Transverse colon (tissue), 4 donors: ENCODE measurements at regions not wholly inside any gene's neighbourhood (a gene's known extent, or its start where the extent isn't known, plus 50 kb on each side); places are given as distances from the start of the nearest gene placed in this dataset.
A peak's percentile ranks its signal among the peaks of the same experiment; 100 is the strongest.
"Not testable (repeated sequence)": the region's sequence is repeated elsewhere in the genome, so short reads cannot be mapped to it uniquely, and the experiment has no call there.

ENCODE experiments used
- DNase-seq: peaks from one replicate; pipeline ENCODE4 v3.0.0-alpha.2; 2019
- H3K27ac ChIP-seq, 4 donors: fragments of 200-600 bp; sonication (generic); 2 replicates each; pipeline ENCODE4 v1.5.1; 2016 to 2018; ENCODE audit warnings: inconsistent platforms in 4 of 4
- H3K27me3 ChIP-seq: fragments of 200-600 bp; sonication (generic); 2 replicates; pipeline ENCODE4 v1.5.1; 2017; ENCODE audit warnings: inconsistent platforms
- H3K36me3 ChIP-seq, 4 donors: fragments of 200-600 bp; sonication (generic); 2 replicates each; pipeline ENCODE4 v1.5.1; 2017 to 2019; ENCODE audit warnings: inconsistent platforms in 4 of 4
- H3K4me1 ChIP-seq, 4 donors: fragments of 200-600 bp; sonication (generic); 2 replicates each; pipeline ENCODE4 v1.5.1; 2017 to 2020; ENCODE audit warnings: inconsistent platforms in 4 of 4
- H3K4me3 ChIP-seq, 4 donors: fragments of 200-600 bp; sonication (generic); 1 replicate in 1 of 4; 2 replicates in 3 of 4; pipeline versions ENCODE4 v1.5.1 to v1.6.1; 2017 to 2019; ENCODE audit warnings: inconsistent platforms in 4 of 4
- H3K9me3 ChIP-seq, 2 donors: fragments of 200-600 bp; sonication (generic); 2 replicates each; pipeline ENCODE4 v1.5.1; 2017 to 2019; ENCODE audit warnings: inconsistent platforms in 2 of 2
- CTCF ChIP-seq, 5 experiments: fragments of 200-600 bp in 3 of 5; fragments of 450-650 bp in 2 of 5; sonication (generic) in 3 of 5; IDR thresholded peaks; 1 replicate in 2 of 5; 2 replicates in 3 of 5; pipeline ENCODE4 v1.5.1; 2016 to 2017; ENCODE audit warnings: antibody characterized with exemption in 5 of 5, inconsistent platforms in 3 of 5, mild to moderate bottlenecking in 2 of 5, moderate library complexity in 1 of 5
- EP300 ChIP-seq: sonication (generic); formaldehyde crosslinking; IDR thresholded peaks from one replicate; pipeline ENCODE4 v1.6.1; 2017; ENCODE audit warnings: antibody characterized with exemption, low read depth
- POLR2A ChIP-seq: fragments of 450-650 bp; IDR thresholded peaks from one replicate; pipeline ENCODE4 v1.6.1; 2016; ENCODE audit warnings: antibody characterized with exemption, mild to moderate bottlenecking, moderate library complexity
- POLR2AphosphoS5 ChIP-seq, 3 donors: sonication (generic); formaldehyde crosslinking; IDR thresholded peaks; one replicate each; pipeline ENCODE4 v1.6.1; 2016; ENCODE audit warnings: antibody characterized with exemption in 3 of 3
- WGBS, 2 donors: methylation state at CpG; one replicate each; pipeline ENCODE4 v1.1.5; 2018; ENCODE audit warnings: low coverage in 1 of 2; 5-methylcytosine and 5-hydroxymethylcytosine counted together
- in situ Hi-C, 4 donors: fragments of 200-750 bp; cut with MboI; loops; one replicate each; pipeline versions ENCODE4 v1.15.0 to v1.15.1; 2017; ENCODE audit warnings: low sequenced_read_pairs in 3 of 4, low pct_ligation_motif_present in 1 of 4, low pct_unique_long_range_greater_than_20kb in 1 of 4
- intact Hi-C: fragments of 100-400 bp; cut with DNase I; formaldehyde crosslinking; loops from one replicate; pipeline ENCODE4 v1.15.1; 2023; ENCODE audit warnings: low total_unique reads

GRCh38 chr20:29764922-29765610 is 1492.4 kb upstream of the DEFB115 start:
- H3K9me3 ChIP-seq, H3K27me3 ChIP-seq, H3K4me1 ChIP-seq, H3K4me3 ChIP-seq, H3K27ac ChIP-seq, H3K36me3 ChIP-seq, DNase-seq, intact Hi-C loops, in situ Hi-C loops: not testable (repeated sequence)
- 15 to 65% methylated on average over 2 to 25 of the region's 25 CpGs for WGBS, 2 donors
- peak in 1 of 5 experiments; percentile 14 for TF ChIP-seq CTCF (IDR thresholded peaks at IDR 0.05)

- H3K4me1 ChIP-seq, intact Hi-C loops, H3K36me3 ChIP-seq, DNase-seq, H3K27ac ChIP-seq, H3K9me3 ChIP-seq, in situ Hi-C loops, H3K27me3 ChIP-seq, H3K4me3 ChIP-seq: not testable (repeated sequence)
- 37% methylated on average over 2 of the region's 2 CpGs; no CpG with 5 or more reads in 1 of the 2 donors for WGBS, 2 donors
Observed at GRCh38 chr20:29778033-29778432, 1479.4 kb upstream of the DEFB115 start.

- intact Hi-C loops, result loop anchor here (5.0 kb wide), 1 partner anchor 1511 kb away; no protein-coding TSS in a partner anchor
- H3K9me3 ChIP-seq, H3K27ac ChIP-seq, in situ Hi-C loops, H3K36me3 ChIP-seq, H3K4me1 ChIP-seq, H3K27me3 ChIP-seq, DNase-seq, H3K4me3 ChIP-seq: not testable (repeated sequence)
- WGBS, 2 donors, result 75 to 90% methylated on average over 4 to 7 of the region's 7 CpGs
Observed at GRCh38 chr20:29781217-29781616, 1476.2 kb upstream of the DEFB115 start.

GRCh38 chr20:29781891-29782290 is 1475.6 kb upstream of the DEFB115 start:
- H3K4me3 ChIP-seq, H3K27me3 ChIP-seq, DNase-seq, H3K27ac ChIP-seq, H3K4me1 ChIP-seq, in situ Hi-C loops, H3K36me3 ChIP-seq, H3K9me3 ChIP-seq: not testable (repeated sequence)
- intact Hi-C loops, result loop anchor here (5.0 kb wide), 1 partner anchor 1510 kb away; no protein-coding TSS in a partner anchor
- 71 to 79% methylated on average over 5 to 8 of the region's 8 CpGs for WGBS, 2 donors

GRCh38 chr20:29787456-29787855 is 1470.0 kb upstream of the DEFB115 start:
- H3K9me3 ChIP-seq, H3K4me3 ChIP-seq, in situ Hi-C loops, intact Hi-C loops, H3K27me3 ChIP-seq, H3K27ac ChIP-seq, H3K4me1 ChIP-seq, H3K36me3 ChIP-seq, DNase-seq: not testable (repeated sequence)
- 86% methylated on average over 16 of the region's 16 CpGs; no CpG with 5 or more reads in 1 of the 2 donors for WGBS, 2 donors

GRCh38 chr20:29790510-29790909 is 1467.0 kb upstream of the DEFB115 start:
- H3K4me3 ChIP-seq, result no peak overlapping the region
- DNase-seq, result no peak
- intact Hi-C loops (no loop called here), in situ Hi-C loops (no loop called here)
- H3K9me3 ChIP-seq, result peaks cover 4 to 7% of the 10 kb centered on the region in 2 donors
- no peak for TF ChIP-seq CTCF (IDR thresholded peaks at IDR 0.05)
- TF ChIP-seq POLR2A, result no peak
- TF ChIP-seq POLR2AphosphoS5 (IDR thresholded peaks at IDR 0.05), result no peak
- TF ChIP-seq EP300, result no peak
- H3K27me3 ChIP-seq, result no peaks in the 10 kb centered on the region
- H3K4me1 ChIP-seq, result no peaks in the 10 kb centered on the region
- H3K36me3 ChIP-seq, result no peaks in the 10 kb centered on the region
- no peak overlapping the region for H3K27ac ChIP-seq

- H3K4me1 ChIP-seq, H3K9me3 ChIP-seq, H3K4me3 ChIP-seq, H3K27ac ChIP-seq, H3K27me3 ChIP-seq, in situ Hi-C loops, H3K36me3 ChIP-seq, DNase-seq, intact Hi-C loops: not testable (repeated sequence)
- WGBS, 2 donors, result 50 to 61% methylated on average over 4 of the region's 4 CpGs
Observed at GRCh38 chr20:29831508-29831907, 1426.0 kb upstream of the DEFB115 start.

GRCh38 chr20:29868014-29868413 is 1389.5 kb upstream of the DEFB115 start:
- 59 to 67% methylated on average over 6 of the region's 6 CpGs for WGBS, 2 donors
- intact Hi-C loops, H3K27ac ChIP-seq, H3K27me3 ChIP-seq, DNase-seq, H3K36me3 ChIP-seq, H3K9me3 ChIP-seq, H3K4me1 ChIP-seq, H3K4me3 ChIP-seq, in situ Hi-C loops: not testable (repeated sequence)

GRCh38 chr20:29868688-29869087 is 1388.8 kb upstream of the DEFB115 start:
- H3K4me1 ChIP-seq, intact Hi-C loops, DNase-seq, H3K36me3 ChIP-seq, H3K27me3 ChIP-seq, H3K4me3 ChIP-seq, in situ Hi-C loops, H3K9me3 ChIP-seq, H3K27ac ChIP-seq: not testable (repeated sequence)
- 43 to 57% methylated on average over 3 to 4 of the region's 4 CpGs for WGBS, 2 donors
